ENCODE measurements at regions not wholly inside any gene's neighbourhood (a gene's known extent, or its start where the extent isn't known, plus 50 kb on each side); places are given as distances from the start of the nearest gene placed in this dataset.

- no peak for TF ChIP-seq CTCF (IDR thresholded peaks at IDR 0.05)
- TF ChIP-seq POLR2A (IDR thresholded peaks at IDR 0.05): no peak
These were observed 157.5 kb downstream of the SCP2D1 start for GRCh38 chr20:18971121-18971520.

Measured in lower leg skin (tissue), 3 donors.